ENCODE measurements at regions not wholly inside any gene's neighbourhood (a gene's known extent, or its start where the extent isn't known, plus 50 kb on each side); places are given as distances from the start of the nearest gene placed in this dataset.

GRCh38 chr12:88878295-88878694 lies 298.0 kb upstream of the KITLG start:
- no peak for TF ChIP-seq CTCF (IDR thresholded peaks at IDR 0.05 in 4 of 5, conservative IDR thresholded peaks at IDR 0.05 in 1 of 5)
- no peak for TF ChIP-seq POLR2A (IDR thresholded peaks at IDR 0.05)
